HG03469 (cell line): ENCODE measurements at regions not wholly inside any gene's neighbourhood (a gene's known extent, or its start where the extent isn't known, plus 50 kb on each side); places are given as distances from the start of the nearest gene placed in this dataset.
"Not testable (repeated sequence)": the region's sequence is repeated elsewhere in the genome, so short reads cannot be mapped to it uniquely, and the experiment has no call there.

Source experiments
- ATAC-seq: cut with Tn5 transposase; IDR thresholded peaks from one replicate; pipeline ENCODE4 v1.9.1; 2021; ENCODE audit warnings: mild to moderate bottlenecking, moderate library complexity, moderate number of reproducible peaks; ENCODE audit not compliant: unreplicated experiment

DNA sequence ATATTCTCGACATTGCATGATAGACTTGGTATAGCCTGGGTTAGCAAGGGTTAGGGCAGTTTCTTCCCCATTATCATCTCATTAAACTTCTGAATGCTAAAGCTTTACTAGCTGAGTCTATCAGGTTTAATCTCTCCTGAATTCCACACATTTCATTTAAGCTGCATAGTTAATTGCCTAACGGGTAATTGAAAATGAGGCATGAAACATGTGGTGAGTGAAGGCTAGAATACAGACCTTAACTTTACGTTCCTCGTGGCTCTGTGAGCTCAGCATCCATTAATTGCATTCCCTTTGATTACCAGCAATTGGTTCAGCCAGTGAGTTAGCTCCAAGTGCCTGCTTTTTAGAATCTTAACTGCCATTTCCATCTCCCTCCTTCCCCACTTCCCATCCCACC lies 126.5 kb upstream of the MEX3C start:
- no peak for ATAC-seq

DNA sequence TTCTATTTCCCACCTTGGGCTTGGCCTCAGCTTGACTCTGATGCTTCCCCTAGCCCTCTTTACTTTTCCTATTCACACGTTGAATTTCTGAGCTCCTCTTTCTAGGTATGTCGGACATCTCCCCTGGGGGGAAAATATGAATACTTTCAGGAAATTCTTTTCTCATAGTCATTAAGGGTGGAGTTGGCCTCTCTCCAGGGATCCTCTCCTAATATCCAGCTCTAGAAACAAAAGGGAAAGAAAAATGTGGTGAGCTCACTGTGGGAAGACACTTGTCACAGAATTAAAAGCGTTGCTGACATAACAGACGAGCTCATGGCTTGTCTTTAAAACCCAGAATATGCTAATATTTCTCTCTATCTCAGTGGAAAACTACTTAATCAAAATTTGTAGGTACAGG lies 132.7 kb upstream of the MEX3C start:
- no peak for ATAC-seq

DNA sequence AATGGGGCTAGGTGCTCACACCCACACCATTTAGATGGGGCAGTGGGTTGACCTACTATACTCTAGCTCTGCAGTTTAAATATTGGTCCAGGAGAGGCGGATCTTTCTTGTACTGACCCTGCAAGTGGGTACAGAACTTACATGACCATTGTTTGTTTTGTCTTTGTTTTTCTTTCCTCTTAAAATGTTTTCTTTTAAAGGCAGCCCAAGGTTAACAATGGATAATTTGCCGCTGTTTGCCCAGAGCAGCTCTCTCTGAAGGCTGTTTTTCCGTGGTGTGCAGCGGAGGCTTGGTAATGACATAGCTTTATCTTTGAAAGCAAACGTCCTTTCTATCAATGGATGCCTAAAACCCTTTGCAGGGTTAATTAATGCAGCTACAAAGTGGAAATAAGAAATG lies 133.3 kb upstream of the MEX3C start:
- no peak for ATAC-seq

GRCh38 chr18:51337406-51337805 lies 139.9 kb upstream of the MEX3C start:
- no peak for ATAC-seq

- no peak for ATAC-seq
These were observed 142.4 kb upstream of the MEX3C start for GRCh38 chr18:51339856-51340255.

GRCh38 chr18:51340332-51340731 lies 142.9 kb upstream of the MEX3C start:
- no peak for ATAC-seq

- ATAC-seq, result no peak
These were observed 145.3 kb upstream of the MEX3C start for GRCh38 chr18:51342815-51343214.

GRCh38 chr18:51345848-51346391 lies 148.4 kb upstream of the MEX3C start:
- no peak for ATAC-seq

DNA sequence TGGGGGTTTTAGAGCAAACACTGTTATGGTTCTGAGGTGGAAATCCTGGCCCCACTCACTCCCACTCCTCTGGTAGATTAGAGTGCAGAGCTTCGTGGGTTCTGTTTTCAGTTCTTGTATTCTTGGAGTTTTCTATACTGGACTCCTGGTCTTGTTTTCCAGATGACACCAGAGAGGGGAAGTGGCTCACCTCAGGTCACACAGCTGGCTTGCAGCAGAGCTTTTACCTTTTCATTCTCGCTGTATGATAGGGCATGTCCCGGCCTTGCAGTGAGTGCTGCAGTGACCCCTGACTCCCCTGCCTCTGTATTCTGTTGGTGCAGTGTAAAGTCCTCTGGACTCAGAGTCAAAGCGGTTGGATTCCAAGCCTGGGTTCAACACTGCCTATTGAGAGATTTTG lies 148.9 kb upstream of the MEX3C start:
- ATAC-seq, result no peak

DNA sequence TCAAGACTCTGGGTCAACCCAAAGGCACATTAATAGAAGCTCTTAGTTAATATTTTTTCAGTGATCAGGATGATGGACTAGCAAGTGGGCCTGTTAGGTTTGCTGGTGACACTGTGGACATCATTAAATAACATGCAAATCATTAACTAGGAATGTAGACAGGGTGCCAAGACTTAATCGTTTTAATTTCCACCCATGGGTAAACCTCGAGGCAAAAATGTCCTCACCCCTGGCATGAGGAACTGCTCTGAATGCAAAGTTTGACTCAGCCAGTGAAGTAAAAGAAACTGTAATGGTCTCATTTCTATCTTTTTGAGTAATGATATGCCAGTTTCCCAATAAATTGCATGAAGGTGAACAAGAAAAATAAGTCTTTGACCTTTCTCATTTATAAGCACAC lies 152.6 kb upstream of the MEX3C start:
- no peak for ATAC-seq

DNA sequence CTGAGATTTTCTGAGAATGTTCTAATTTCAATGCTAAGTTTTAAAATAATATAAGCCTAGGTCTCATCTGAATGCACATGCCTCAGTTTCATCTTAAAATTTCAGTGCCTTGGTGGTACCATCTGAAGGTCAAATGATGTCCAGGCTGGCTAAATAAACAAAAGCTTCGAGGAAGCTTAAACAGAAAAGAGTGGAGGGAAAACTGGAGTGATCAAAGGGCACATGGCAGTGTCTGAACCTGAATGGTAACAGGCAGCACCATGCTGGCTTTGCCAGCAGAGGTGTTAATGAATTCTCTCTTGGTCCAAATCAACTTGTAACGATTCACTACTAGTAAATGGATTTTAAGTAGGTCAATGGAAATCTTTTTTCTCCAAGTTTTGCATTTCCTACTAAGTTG lies 158.4 kb upstream of the MEX3C start:
- no peak for ATAC-seq

DNA sequence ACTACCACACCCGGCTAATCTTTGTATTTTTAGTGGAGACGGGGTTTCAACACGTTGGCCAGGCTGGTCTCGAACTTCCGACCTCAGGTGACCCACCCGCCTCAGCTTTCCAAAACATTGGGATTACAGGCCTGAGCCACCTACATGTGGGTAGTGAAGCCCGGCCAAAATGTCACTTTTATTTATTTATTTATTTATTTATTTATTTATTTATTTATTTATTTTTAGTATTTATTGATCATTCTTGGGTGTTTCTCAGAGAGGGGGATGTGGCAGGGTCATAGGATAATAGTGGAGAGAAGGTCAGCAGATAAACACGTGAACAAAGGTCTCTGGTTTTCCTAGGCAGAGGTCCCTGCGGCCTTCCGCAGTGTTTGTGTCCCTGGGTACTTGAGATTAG lies 162.8 kb upstream of the MEX3C start:
- ATAC-seq, result not testable (repeated sequence)

DNA sequence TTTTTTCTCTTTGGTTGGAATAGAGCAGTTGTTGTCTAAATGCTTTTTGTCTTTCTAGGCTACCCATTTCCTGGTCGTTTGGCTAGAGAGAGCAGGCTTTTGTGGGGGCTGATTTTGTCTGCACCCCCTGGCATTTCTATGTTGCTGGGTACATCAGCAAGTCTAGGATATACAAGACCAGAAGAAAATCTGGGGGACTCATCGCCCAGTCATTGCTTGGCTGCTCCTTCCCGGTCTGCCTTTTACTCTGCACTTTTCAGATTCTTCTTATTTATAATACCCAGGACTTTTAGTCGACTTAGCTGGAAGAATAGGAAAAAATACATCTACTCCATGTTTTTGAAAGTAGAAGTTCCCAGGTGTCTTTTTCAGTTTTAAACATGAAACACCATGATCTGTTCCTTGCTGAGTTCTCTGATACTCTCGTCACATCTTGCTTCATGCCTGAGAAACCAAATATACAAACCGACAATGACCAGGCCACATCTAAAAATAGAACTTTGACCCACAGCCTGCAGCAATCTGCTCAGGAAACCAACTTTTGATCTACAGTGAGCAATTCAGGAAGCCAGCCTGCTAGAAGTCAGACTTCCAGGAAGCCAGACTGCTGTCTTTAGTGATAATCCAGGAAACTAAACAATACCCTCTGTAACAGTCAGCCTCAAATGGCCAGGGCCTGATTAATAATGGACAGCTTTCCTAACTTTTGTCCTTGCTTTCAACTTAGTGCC lies 163.8 kb upstream of the MEX3C start:
- peak; percentile 90 for ATAC-seq

DNA sequence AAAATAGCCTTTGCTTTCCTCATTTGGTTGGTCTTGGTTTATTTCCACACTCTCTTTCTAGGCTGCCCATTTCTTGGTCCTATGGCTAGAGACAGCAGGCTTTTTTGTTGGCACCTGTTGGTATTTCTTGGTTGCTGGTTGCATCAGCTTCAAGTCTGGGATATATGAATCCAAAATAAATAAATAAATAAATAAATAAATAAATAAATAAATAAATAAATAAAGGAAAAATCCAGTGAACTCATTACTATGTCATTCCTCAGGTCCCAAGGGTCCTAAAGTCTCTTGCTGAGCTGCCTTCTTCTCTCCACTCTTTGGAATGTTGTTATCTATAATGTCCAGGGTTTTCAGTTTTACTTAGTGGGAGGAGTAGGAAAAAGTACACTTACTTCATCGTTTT lies 165.9 kb upstream of the MEX3C start:
- ATAC-seq, result no peak

GRCh38 chr18:51370996-51371395 lies 173.5 kb upstream of the MEX3C start:
- no peak for ATAC-seq

DNA sequence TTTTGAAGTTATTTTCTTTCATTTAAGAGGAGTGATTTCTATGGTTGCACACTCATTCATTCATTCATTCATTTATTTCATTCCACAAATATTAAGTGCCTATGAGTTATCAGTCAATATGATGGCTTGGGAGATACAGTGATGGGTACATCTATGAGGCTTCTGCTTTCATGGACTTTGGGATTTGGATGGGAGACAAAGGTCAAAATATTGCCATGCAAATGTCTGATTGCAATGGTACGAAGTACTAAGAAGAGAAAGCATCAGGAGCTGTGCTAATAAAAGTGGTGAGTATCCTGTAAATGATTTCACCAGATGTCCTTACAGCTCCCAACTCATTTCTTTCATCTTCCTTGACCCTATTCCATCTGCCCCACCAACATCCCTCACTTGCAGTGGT lies 174.4 kb upstream of the MEX3C start:
- no peak for ATAC-seq

- no peak for ATAC-seq
These were observed 184.6 kb upstream of the MEX3C start for GRCh38 chr18:51382081-51382480.

- ATAC-seq, result no peak
These were observed 185.6 kb upstream of the MEX3C start for GRCh38 chr18:51383116-51383515.

- no peak for ATAC-seq
These were observed 186.2 kb upstream of the MEX3C start for GRCh38 chr18:51383711-51384110.

- ATAC-seq, result no peak
These were observed 187.8 kb upstream of the MEX3C start for GRCh38 chr18:51385270-51385669.

GRCh38 chr18:51390702-51391101 lies 193.2 kb upstream of the MEX3C start:
- no peak for ATAC-seq

- no peak for ATAC-seq
These were observed 193.7 kb upstream of the MEX3C start for GRCh38 chr18:51391215-51391614.

- no peak for ATAC-seq
These were observed 194.2 kb upstream of the MEX3C start for GRCh38 chr18:51391731-51392130.
